NCI-H524 (cell line): ENCODE measurements at regions not wholly inside any gene's neighbourhood (a gene's known extent, or its start where the extent isn't known, plus 50 kb on each side); places are given as distances from the start of the nearest gene placed in this dataset.
A peak's percentile ranks its signal among the peaks of the same experiment; 100 is the strongest.

Source experiments
- DNase-seq, 2 experiments: peaks; one replicate each; lab custom pipeline; 2025; lab: John Stamatoyannopoulos, UW

GRCh38 chr12:64931321-64931720 lies 106.9 kb downstream of the TBC1D30 start:
- no peak for DNase-seq

- no peak for DNase-seq
Observed at GRCh38 chr12:64931981-64932380, 107.5 kb downstream of the TBC1D30 start.

- no peak for DNase-seq
Observed at GRCh38 chr12:64933791-64934190, 109.3 kb downstream of the TBC1D30 start.

GRCh38 chr12:64937452-64937851 lies 113.0 kb downstream of the TBC1D30 start:
- no peak for DNase-seq

- no peak for DNase-seq
Observed at GRCh38 chr12:64938179-64938578, 113.7 kb downstream of the TBC1D30 start.

- DNase-seq = no peak
Observed at GRCh38 chr12:64943686-64944085, 119.2 kb downstream of the TBC1D30 start.

GRCh38 chr12:64944966-64945365 lies 120.5 kb downstream of the TBC1D30 start:
- peak in 1 of 2 experiments; percentile 38 for DNase-seq

GRCh38 chr12:64946132-64946829 lies 121.8 kb downstream of the TBC1D30 start:
- no peak for DNase-seq

- no peak for DNase-seq
Observed at GRCh38 chr12:64950711-64951298, 126.4 kb downstream of the TBC1D30 start.

GRCh38 chr12:64951944-64952343 lies 127.5 kb downstream of the TBC1D30 start:
- no peak for DNase-seq

- DNase-seq = no peak
Observed at GRCh38 chr12:64955746-64956145, 131.3 kb downstream of the TBC1D30 start.

GRCh38 chr12:64965920-64966319 lies 141.5 kb downstream of the TBC1D30 start:
- no peak for DNase-seq

- DNase-seq = no peak
Observed at GRCh38 chr12:64968989-64969819, 144.8 kb downstream of the TBC1D30 start.

GRCh38 chr12:64976131-64976530 lies 145.0 kb downstream of the WIF1 start:
- no peak for DNase-seq

- DNase-seq = no peak
Observed at GRCh38 chr12:64983771-64984278, 137.3 kb downstream of the WIF1 start.

- no peak for DNase-seq
Observed at GRCh38 chr12:64991121-64991611, 129.9 kb downstream of the WIF1 start.

- no peak for DNase-seq
Observed at GRCh38 chr12:64992116-64992515, 129.0 kb downstream of the WIF1 start.

GRCh38 chr12:64992641-64993040 lies 128.5 kb downstream of the WIF1 start:
- no peak for DNase-seq

- no peak for DNase-seq
Observed at GRCh38 chr12:64993461-64993860, 127.6 kb downstream of the WIF1 start.

- no peak for DNase-seq
Observed at GRCh38 chr12:64995816-64996215, 125.3 kb downstream of the WIF1 start.

GRCh38 chr12:64997858-64998257 lies 123.2 kb downstream of the WIF1 start:
- DNase-seq = no peak

- no peak for DNase-seq
Observed at GRCh38 chr12:64998371-64999147, 122.5 kb downstream of the WIF1 start.
